ENCODE measurements at regions not wholly inside any gene's neighbourhood (a gene's known extent, or its start where the extent isn't known, plus 50 kb on each side); places are given as distances from the start of the nearest gene placed in this dataset.

- TF ChIP-seq, protein P1, sequence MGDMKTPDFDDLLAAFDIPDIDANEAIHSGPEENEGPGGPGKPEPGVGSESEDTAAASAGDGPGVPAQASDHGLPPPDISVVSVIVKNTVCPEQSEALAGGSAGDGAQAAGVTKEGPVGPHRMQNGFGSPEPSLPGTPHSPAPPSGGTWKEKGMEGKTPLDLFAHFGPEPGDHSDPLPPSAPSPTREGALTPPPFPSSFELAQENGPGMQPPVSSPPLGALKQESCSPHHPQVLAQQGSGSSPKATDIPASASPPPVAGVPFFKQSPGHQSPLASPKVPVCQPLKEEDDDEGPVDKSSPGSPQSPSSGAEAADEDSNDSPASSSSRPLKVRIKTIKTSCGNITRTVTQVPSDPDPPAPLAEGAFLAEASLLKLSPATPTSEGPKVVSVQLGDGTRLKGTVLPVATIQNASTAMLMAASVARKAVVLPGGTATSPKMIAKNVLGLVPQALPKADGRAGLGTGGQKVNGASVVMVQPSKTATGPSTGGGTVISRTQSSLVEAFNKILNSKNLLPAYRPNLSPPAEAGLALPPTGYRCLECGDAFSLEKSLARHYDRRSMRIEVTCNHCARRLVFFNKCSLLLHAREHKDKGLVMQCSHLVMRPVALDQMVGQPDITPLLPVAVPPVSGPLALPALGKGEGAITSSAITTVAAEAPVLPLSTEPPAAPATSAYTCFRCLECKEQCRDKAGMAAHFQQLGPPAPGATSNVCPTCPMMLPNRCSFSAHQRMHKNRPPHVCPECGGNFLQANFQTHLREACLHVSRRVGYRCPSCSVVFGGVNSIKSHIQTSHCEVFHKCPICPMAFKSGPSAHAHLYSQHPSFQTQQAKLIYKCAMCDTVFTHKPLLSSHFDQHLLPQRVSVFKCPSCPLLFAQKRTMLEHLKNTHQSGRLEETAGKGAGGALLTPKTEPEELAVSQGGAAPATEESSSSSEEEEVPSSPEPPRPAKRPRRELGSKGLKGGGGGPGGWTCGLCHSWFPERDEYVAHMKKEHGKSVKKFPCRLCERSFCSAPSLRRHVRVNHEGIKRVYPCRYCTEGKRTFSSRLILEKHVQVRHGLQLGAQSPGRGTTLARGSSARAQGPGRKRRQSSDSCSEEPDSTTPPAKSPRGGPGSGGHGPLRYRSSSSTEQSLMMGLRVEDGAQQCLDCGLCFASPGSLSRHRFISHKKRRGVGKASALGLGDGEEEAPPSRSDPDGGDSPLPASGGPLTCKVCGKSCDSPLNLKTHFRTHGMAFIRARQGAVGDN (IDR thresholded peaks at IDR 0.05): no peak
- TF ChIP-seq POU2F2 (IDR thresholded peaks at IDR 0.05; ENCODE audit: borderline replicate concordance, low read depth, low read length) (no peak), SIX5 (IDR thresholded peaks at IDR 0.05; ENCODE audit: low read depth, low read length, severe bottlenecking) (no peak)
These were observed 63.5 kb upstream of the DRD2 start (continued) for GRCh38 chr11:113538451-113539412.

- no peaks in the 10 kb centered on the region for H3K4me1 ChIP-seq (ENCODE audit: control insufficient read depth, insufficient read depth, low read length)
- DNase-seq (ENCODE audit: low read depth, low spot score): no peak
- BruUV-seq (replicated peaks): no TSS peak
- H3K27me3 ChIP-seq (replicated peaks in 1 of 2; ENCODE audit: control insufficient read depth in 2 of 2, insufficient read depth in 2 of 2, low read length in 1 of 2): no peaks in the 10 kb centered on the region; a peak in 1 of 4 replicates
- H3K9me3 ChIP-seq (replicated peaks; ENCODE audit: control insufficient read depth, insufficient read depth, low read length): no peaks in the 10 kb centered on the region
- RAD21 ChIA-PET (ENCODE audit: unreplicated experiment): interaction anchor here (1.8 kb wide), 1 partner anchor 228 kb away, joined by 6 read pairs; no protein-coding TSS in a partner anchor
- intact Hi-C loops (cut with micrococcal nuclease; ENCODE audit: unreplicated experiment): loop anchor here (5.0 to 10.0 kb wide), 2 partner anchors 198 to 1320 kb away; no protein-coding TSS in a partner anchor
- ATAC-seq: no peak
- SMC1A ChIA-PET (ENCODE audit: uncharacterized antibody, unreplicated experiment): interaction anchor here (1.4 to 2.4 kb wide), 3 partner anchors 228 to 231 kb away, joined by 3 to 6 read pairs (median 5); no protein-coding TSS in a partner anchor
- CTCF ChIA-PET: interaction anchor here (1.0 to 6.6 kb wide), 4 partner anchors 9 to 230 kb away, joined by 3 to 65 read pairs (median 4); no protein-coding TSS in a partner anchor
- no peak overlapping the region for H3K4me2 ChIP-seq (ENCODE audit: control insufficient read depth, insufficient read depth)
- no peak for FAIRE-seq
- no peaks in the 10 kb centered on the region for H3K79me2 ChIP-seq (ENCODE audit: control insufficient read depth, insufficient read depth, low read length)
- no peaks in the 10 kb centered on the region for H4K20me1 ChIP-seq (ENCODE audit: control insufficient read depth, insufficient read depth)
- no peaks in the 10 kb centered on the region for H3K36me3 ChIP-seq (ENCODE audit: control insufficient read depth in 2 of 2, insufficient read depth in 2 of 2, low read length in 1 of 2)
- H3K4me3 ChIP-seq: no peak overlapping the region
- POLR2A ChIA-PET: no interaction called here
- WGBS (ENCODE audit: insufficient coverage, insufficient replicate concordance, low lambda C conversion rate, missing lambda C conversion rate): 23% methylated on average over 4 of the region's 4 CpGs
- in situ Hi-C loops (cut with MboI): loop anchor here (5.0 kb wide), 1 partner anchor 222 kb away; the partner anchor contains the start of gene TTC12
- no peak overlapping the region for H3K9ac ChIP-seq (ENCODE audit: control insufficient read depth, insufficient read depth, low read length)
- H2AFZ ChIP-seq (ENCODE audit: control insufficient read depth, low read depth, low read length): no peak overlapping the region
- H3K27ac ChIP-seq (ENCODE audit: control insufficient read depth, insufficient read depth): no peak overlapping the region
- no peak for TF ChIP-seq SIX5 (IDR thresholded peaks at IDR 0.05; ENCODE audit: low read depth, low read length, severe bottlenecking)
- no peak for TF ChIP-seq NRF1 (conservative IDR thresholded peaks at IDR 0.05; ENCODE audit: low read depth, low read length)
- TF ChIP-seq, protein P2, sequence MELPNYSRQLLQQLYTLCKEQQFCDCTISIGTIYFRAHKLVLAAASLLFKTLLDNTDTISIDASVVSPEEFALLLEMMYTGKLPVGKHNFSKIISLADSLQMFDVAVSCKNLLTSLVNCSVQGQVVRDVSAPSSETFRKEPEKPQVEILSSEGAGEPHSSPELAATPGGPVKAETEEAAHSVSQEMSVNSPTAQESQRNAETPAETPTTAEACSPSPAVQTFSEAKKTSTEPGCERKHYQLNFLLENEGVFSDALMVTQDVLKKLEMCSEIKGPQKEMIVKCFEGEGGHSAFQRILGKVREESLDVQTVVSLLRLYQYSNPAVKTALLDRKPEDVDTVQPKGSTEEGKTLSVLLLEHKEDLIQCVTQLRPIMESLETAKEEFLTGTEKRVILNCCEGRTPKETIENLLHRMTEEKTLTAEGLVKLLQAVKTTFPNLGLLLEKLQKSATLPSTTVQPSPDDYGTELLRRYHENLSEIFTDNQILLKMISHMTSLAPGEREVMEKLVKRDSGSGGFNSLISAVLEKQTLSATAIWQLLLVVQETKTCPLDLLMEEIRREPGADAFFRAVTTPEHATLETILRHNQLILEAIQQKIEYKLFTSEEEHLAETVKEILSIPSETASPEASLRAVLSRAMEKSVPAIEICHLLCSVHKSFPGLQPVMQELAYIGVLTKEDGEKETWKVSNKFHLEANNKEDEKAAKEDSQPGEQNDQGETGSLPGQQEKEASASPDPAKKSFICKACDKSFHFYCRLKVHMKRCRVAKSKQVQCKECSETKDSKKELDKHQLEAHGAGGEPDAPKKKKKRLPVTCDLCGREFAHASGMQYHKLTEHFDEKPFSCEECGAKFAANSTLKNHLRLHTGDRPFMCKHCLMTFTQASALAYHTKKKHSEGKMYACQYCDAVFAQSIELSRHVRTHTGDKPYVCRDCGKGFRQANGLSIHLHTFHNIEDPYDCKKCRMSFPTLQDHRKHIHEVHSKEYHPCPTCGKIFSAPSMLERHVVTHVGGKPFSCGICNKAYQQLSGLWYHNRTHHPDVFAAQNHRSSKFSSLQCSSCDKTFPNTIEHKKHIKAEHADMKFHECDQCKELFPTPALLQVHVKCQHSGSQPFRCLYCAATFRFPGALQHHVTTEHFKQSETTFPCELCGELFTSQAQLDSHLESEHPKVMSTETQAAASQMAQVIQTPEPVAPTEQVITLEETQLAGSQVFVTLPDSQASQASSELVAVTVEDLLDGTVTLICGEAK (IDR thresholded peaks at IDR 0.05; ENCODE audit: borderline replicate concordance): no peak
- TF ChIP-seq MEF2A (IDR thresholded peaks at IDR 0.05; ENCODE audit: insufficient read depth, low read depth, low read length): no peak
- TF ChIP-seq NBN (IDR thresholded peaks at IDR 0.05): no peak
- TF ChIP-seq CHD2 (IDR thresholded peaks at IDR 0.05; ENCODE audit: borderline replicate concordance, low read depth, low read length): no peak
- no peak for TF ChIP-seq E2F4 (IDR thresholded peaks at IDR 0.05; ENCODE audit: low read depth, low read length)
- TF ChIP-seq GABPA (IDR thresholded peaks at IDR 0.05; ENCODE audit: low read depth): no peak
- no peak for TF ChIP-seq RUNX3 (IDR thresholded peaks at IDR 0.05; ENCODE audit: low read length)
- TF ChIP-seq STAT1 (conservative IDR thresholded peaks at IDR 0.05): no peak
These were observed 59.4 kb upstream of the DRD2 start for GRCh38 chr11:113534625-113535024.
